ENCODE measurements at regions not wholly inside any gene's neighbourhood (a gene's known extent, or its start where the extent isn't known, plus 50 kb on each side); places are given as distances from the start of the nearest gene placed in this dataset.

DNA sequence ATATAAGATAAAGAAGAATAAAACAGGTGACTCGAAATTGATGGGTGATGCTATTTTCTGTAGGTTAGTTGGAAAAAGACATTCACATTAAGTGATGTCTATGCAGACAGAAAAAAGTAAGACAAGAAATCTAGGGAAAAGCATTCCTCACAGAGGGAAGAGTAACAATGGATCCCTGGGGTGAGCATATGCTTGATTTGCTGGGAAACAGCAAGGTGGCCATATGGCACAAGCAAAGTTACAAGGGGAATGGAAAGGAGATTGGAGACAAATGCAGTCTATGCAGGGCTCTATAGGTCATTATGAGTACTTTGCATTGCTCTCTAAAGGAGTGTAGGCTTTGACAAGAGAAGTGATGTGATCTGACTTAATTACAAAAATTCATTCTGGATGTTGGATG is 90.9 kb upstream of the ZNF804B start:
- no peak overlapping the region for H3K4me3 ChIP-seq
- intact Hi-C loops (cut with DNase I): no loop called here
- no peaks in the 10 kb centered on the region for H3K4me1 ChIP-seq
- no peak overlapping the region for H3K27ac ChIP-seq
- no peaks in the 10 kb centered on the region for H3K9me3 ChIP-seq
- H3K27me3 ChIP-seq (ENCODE audit: insufficient read depth in 3 of 3, low read length in 2 of 3): no peaks in the 10 kb centered on the region
- WGBS, 3 donors: 73 to 81% (median 80%) methylated on average over 1 of the region's 1 CpG
- H3K36me3 ChIP-seq (ENCODE audit: insufficient read depth in 1 of 2, low read depth in 1 of 2): no peaks in the 10 kb centered on the region
- ATAC-seq (no peak), DNase-seq (no peak)
- TF ChIP-seq, protein P1, sequence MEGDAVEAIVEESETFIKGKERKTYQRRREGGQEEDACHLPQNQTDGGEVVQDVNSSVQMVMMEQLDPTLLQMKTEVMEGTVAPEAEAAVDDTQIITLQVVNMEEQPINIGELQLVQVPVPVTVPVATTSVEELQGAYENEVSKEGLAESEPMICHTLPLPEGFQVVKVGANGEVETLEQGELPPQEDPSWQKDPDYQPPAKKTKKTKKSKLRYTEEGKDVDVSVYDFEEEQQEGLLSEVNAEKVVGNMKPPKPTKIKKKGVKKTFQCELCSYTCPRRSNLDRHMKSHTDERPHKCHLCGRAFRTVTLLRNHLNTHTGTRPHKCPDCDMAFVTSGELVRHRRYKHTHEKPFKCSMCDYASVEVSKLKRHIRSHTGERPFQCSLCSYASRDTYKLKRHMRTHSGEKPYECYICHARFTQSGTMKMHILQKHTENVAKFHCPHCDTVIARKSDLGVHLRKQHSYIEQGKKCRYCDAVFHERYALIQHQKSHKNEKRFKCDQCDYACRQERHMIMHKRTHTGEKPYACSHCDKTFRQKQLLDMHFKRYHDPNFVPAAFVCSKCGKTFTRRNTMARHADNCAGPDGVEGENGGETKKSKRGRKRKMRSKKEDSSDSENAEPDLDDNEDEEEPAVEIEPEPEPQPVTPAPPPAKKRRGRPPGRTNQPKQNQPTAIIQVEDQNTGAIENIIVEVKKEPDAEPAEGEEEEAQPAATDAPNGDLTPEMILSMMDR (IDR thresholded peaks at IDR 0.05): no peak

DNA sequence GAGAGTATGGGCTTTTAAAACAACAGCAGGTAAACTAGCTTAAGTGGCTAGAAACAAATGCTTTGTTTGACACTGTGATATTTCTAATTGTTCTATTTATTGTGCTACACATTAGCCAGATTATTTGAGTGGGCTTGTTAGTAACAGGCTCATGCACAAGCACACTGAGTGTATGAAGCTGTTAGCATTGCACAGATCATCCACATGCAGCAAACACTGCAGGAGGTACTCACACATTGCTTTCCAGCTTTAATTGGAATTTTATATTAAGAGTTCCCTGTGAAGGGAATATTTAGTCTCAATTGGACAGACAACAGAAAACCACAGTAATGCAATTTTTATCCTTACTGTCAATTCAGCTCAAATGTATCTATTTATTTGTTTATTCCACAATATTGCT is 92.9 kb upstream of the ZNF804B start:
- Histone ChIP-seq H3K27ac (no peak overlapping the region), H3K4me1 (no peaks in the 10 kb centered on the region), H3K27me3 (ENCODE audit: insufficient read depth in 3 of 3, low read length in 2 of 3) (no peaks in the 10 kb centered on the region), H3K4me3 (no peak overlapping the region), H3K36me3 (ENCODE audit: insufficient read depth in 1 of 2, low read depth in 1 of 2) (no peaks in the 10 kb centered on the region), H3K9me3 (no peaks in the 10 kb centered on the region)
- DNase-seq (no peak), ATAC-seq (no peak)
- intact Hi-C loops (cut with DNase I): no loop called here
- TF ChIP-seq, protein P1 (IDR thresholded peaks at IDR 0.05): no peak

DNA sequence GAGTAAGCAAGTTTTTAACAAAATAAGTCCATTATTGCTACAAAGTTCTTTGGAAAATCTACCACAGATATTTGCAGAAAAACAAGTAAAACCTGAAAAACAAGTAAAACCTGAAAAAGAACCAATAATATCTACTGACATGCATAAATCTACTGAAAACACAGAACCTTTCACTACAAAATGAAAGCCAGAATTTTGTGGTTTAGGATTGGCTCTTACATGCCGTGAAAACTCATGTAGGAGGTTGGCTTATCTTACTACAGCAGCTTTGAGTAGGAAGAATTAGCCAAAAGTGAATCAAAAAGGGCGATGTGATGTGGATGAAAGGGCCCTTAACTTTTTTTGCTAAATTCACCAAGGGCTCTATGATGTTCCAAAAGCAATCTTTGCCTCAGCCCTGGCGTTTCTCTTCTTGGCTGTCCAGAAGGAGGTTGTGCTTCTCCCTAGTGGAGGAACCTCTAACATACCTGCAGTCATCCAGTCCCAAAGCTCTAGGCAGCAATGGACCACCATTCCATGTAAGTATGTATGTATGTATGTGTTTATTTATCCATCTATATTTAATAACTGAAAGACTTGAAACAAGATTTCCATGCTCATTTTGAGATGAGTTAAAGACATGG is 93.5 kb upstream of the ZNF804B start:
- H3K9me3 ChIP-seq: no peaks in the 10 kb centered on the region

DNA sequence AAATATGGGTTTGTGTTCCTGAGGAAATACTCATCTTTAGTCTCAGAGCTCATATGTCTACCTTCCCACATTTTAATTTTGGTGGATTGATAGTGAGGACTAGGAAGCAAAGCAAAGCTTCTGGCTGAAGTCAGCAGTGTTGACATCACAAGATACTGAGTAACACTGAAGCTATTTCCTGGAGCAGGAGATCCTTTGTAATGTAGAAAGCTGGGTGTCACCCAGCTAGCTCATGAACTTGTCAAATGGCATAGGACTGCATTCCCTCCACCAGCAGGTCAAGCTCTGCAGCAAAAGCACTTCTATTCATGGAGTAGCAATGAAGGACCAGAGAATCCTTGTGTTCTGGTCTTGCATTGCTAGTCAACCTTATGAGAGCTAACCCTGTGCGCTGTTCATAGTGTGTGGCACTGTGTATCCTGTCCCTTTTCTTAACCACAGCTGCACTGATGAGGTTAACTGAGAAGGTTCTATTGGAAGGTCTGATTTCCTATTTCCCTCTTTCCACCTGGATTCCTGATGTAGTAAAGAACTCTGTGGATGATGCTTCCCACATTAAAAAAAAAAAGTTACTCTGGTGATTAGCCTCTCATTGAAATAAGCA is 94.8 kb upstream of the ZNF804B start:
- Histone ChIP-seq H3K9me3 (no peaks in the 10 kb centered on the region), H3K27ac (no peak overlapping the region), H3K27me3 (ENCODE audit: insufficient read depth in 3 of 3, low read length in 2 of 3) (no peaks in the 10 kb centered on the region), H3K4me1 (no peaks in the 10 kb centered on the region), H3K36me3 (ENCODE audit: insufficient read depth in 1 of 2, low read depth in 1 of 2) (no peaks in the 10 kb centered on the region), H3K4me3 (no peak overlapping the region)
- DNase-seq (no peak), ATAC-seq (no peak)
- intact Hi-C loops (cut with DNase I): no loop called here
- 88 to 90% (median 89%) methylated on average over 1 of the region's 1 CpG for WGBS, 3 donors
- TF ChIP-seq, protein P1 (IDR thresholded peaks at IDR 0.05): no peak

More for the DNA sequence above, 93.5 kb upstream of the ZNF804B start:
- ATAC-seq: no peak
- TF ChIP-seq, protein P1 (IDR thresholded peaks at IDR 0.05): no peak
- intact Hi-C loops (cut with DNase I): no loop called here
- H3K4me1 ChIP-seq: no peaks in the 10 kb centered on the region
- H3K36me3 ChIP-seq (ENCODE audit: insufficient read depth in 1 of 2, low read depth in 1 of 2): no peaks in the 10 kb centered on the region
- no peak overlapping the region for H3K27ac ChIP-seq
- WGBS, 3 donors: 66 to 78% (median 77%) methylated on average over 3 of the region's 3 CpGs
- DNase-seq: no peak
- no peaks in the 10 kb centered on the region for H3K27me3 ChIP-seq (ENCODE audit: insufficient read depth in 3 of 3, low read length in 2 of 3)
- no peak overlapping the region for H3K4me3 ChIP-seq

DNA sequence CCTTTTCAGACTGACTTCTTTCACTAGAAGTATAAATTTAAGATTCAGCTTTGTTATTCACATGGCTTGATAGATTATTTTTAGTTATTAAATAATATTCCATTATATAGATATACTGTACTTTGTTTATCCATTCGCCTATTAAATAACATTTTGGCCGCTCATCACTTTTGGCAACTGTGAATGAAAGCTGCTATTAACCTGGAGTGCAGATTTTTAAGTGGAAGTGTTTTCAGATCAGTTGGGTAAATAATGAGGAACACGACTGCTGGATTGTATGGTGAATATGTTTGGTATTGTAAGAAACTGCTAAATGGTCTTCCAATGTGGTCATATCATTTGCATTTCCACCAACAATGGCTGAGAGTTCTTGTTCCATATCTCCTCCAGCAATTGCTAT is 97.6 kb upstream of the ZNF804B start:
- intact Hi-C loops (cut with DNase I): no loop called here
- Histone ChIP-seq H3K4me1 (no peaks in the 10 kb centered on the region), H3K36me3 (ENCODE audit: insufficient read depth in 1 of 2, low read depth in 1 of 2) (no peaks in the 10 kb centered on the region), H3K27ac (no peak overlapping the region), H3K27me3 (ENCODE audit: insufficient read depth in 3 of 3, low read length in 2 of 3) (no peaks in the 10 kb centered on the region), H3K9me3 (no peaks in the 10 kb centered on the region), H3K4me3 (no peak overlapping the region)
- WGBS, 3 donors: 83 to 88% (median 84%) methylated on average over 3 of the region's 3 CpGs
- TF ChIP-seq, protein P1 (IDR thresholded peaks at IDR 0.05): no peak
- ATAC-seq: no peak
- no peak for DNase-seq
